GM18907 (cell line): ENCODE measurements at regions not wholly inside any gene's neighbourhood (a gene's known extent, or its start where the extent isn't known, plus 50 kb on each side); places are given as distances from the start of the nearest gene placed in this dataset.

ENCODE experiments used
- ATAC-seq: cut with Tn5 transposase; IDR thresholded peaks from one replicate; pipeline ENCODE4 v1.9.1; 2021; ENCODE audit warnings: mild to moderate bottlenecking, moderate library complexity; ENCODE audit not compliant: unreplicated experiment

DNA sequence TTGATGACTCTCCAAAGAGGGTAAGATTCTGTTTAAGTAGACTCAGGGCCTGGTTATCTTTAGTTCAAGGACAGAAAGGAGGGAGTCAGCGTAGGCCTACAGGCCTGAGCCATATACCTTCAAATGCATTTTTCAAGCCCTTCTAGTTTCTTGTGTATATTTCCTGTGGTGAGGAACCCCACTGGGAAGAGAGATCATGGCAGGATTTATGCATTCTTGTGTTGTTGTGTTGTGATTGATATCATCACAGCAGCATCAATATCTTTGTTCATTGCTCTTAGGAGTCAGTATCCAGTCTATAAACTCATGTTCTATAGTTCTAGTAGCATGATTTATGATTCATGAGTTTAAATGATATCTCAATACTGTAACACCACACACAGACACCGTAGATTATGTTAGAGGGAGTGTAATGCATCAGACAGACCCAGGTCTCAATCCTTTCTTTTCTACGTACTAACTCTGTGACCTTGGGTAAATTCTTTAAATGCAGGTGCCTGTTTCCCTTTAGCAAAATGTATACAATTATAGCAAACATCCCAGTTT, 427.5 kb downstream of the PDCD6IP start:
- ATAC-seq = no peak

DNA sequence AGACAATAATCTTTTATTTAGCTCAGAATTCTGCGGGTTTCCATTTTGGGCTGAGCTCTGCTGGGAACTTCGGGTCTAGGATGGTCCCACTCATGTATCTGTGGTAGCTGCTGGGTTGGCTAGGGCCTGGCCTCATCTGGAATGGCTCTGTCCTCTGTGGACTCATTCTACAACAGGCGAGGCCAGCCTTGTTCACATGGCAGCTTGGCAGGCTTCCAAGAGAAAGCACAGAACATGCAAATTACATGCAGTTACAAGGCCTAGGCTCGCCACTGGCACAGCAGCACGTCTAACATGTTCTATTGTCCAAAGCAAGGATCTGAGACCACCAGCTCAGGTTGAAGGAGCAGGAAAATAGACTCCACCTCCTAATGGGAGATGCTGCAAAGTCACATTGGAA, 431.4 kb downstream of the PDCD6IP start:
- no peak for ATAC-seq

DNA sequence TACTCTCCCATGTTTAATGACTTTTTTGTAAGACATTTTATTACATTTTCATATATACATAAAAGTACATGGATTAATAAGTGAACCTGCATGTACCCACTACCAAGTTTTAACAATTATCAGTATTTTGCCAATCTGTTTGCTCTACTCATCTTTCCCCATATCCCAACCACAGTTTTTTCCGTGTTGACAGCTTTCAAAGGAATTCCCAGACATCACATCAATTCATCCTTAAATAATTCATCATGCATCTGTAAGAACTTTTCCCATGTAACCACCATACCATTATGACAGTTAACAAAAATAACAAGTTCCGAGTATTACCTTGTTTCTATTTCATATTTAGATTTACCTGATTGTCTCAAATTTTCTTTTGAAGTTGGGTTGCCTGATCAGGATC, 436.7 kb downstream of the PDCD6IP start:
- ATAC-seq = no peak

GRCh38 chr3:34237946-34238345, 439.5 kb downstream of the PDCD6IP start:
- ATAC-seq = peak; percentile 51

GRCh38 chr3:34238407-34238806, 440.0 kb downstream of the PDCD6IP start:
- ATAC-seq = no peak

DNA sequence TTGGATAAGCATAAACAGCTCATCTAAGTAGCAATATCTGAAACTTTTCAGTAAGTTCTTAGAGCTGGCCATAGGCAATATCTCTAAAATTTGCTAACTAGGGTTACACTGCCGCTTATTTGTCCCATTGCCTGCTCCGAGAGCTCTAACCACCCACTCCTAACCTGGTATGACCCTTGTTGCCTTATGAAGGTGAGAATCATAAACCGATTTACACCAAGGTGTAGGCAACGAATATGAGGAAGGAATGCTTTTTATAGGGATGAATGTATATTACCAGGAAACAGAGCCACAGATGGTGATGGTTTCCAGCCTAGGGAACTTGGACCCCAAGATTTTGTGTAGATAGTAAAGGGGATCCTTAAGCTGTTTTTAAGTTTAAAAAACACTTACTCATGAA, 440.9 kb downstream of the PDCD6IP start:
- no peak for ATAC-seq

DNA sequence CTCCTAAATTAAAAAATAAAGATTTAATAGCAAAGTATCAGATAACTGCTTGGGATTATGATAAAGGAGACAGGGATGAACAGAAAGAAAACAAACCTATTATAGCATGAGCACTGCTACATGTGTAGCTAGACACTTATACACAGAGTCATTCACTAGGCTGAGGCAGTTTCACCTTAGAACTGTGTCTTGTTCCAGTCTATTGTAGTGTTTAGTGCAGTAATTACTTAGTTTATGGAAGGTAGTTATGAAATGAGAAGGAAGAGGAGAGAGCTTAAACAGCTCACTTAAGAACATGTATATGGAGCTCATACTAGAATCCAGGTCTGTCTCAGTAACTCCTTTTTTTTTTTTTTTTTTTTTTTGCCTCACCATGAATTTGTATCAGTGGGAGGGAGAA, 441.4 kb downstream of the PDCD6IP start:
- ATAC-seq = no peak

GRCh38 chr3:34247401-34247800, 449.0 kb downstream of the PDCD6IP start:
- no peak for ATAC-seq

GRCh38 chr3:34248352-34248751, 449.9 kb downstream of the PDCD6IP start:
- ATAC-seq = peak; percentile 99

DNA sequence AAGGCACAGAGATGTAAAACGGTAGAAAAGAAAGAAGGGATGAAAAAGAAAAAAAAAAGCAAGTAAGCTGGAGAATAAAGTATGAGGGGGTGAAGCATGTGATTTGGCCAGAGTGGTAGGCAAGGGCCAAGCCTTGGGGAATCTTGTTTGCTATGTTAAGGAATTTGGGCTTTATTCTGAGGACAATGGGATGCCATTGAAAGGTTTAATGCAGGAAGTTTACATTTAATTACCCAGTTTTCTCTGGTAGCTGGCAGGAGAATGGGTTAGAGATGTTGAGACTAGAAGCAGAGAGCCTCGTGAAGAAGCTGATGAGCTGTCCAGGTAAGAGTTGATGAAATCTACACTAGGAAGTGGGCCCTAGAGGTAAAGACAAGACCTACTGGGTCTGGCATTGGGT, 455.9 kb downstream of the PDCD6IP start:
- no peak for ATAC-seq

DNA sequence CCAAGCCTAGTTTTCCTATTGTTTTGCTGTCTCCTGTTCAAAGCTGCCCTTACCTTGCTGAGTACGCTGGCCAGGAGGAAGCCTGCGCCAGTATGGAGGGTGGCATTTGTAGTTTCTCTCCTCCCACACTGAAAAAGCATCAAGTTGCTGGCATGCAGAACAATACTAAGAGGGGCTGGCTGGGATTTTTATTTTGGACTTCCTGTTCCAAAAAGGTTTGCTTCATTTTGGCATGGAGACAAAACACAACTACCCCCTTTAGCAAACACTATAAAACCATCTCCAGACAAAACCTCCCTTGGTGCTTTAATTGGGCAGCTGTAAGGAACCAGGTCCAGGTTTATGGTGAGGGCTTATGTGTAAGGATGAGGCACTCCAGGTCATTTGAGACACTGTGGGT, 457.6 kb downstream of the PDCD6IP start:
- no peak for ATAC-seq

DNA sequence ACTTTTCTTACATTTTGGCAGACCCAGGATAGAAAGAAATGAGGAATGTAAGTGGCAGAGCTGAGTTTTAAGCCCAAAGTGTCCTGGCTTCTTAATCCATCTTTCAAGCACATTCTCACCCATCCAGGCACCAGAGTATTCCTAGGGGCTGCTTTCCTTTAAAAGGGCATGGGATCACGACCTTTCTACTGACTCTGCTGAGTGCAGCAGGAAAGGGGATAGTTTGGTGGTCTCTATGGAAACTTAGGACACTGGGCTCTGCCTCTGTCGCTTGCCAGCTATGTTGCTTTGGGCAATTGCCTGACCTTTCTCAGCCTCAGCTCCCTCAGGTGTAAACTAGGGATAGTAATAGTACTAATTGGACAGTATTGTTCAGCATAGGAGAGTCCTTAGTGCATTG, 458.4 kb downstream of the PDCD6IP start:
- no peak for ATAC-seq

DNA sequence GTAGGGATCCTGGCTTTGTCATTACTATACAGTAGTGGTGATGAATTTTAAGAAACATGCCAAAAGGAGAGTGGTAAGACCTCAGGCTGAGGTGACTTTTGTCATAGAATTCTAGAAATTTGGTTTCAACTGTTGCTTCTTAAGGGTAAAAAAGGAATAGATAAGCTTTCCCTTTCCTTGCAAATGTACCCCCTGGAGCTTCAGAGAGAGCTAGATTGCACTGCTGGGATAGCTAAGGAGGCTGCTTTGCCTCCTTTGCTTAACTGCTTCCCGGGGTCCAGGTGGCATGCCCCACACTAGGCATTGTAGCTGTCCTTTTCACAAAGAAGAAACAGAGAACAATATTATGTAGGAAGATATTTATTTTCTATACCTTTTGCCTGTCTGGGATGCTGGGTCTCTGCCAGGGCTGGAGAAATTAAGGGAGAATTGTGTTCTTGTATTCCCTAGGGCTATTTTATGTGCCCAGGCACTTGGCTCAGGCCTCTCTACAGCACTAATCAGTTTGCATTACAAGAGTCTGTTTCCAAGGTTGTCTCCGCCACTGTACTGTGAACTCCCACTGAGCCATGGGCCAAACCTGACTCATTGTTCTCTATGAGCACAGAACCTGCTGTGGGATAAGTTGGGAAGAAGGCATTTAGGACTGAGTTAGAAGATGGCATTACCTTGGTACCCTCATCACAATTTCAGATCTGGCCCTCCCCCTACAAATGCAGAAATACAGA, 460.0 kb downstream of the PDCD6IP start:
- ATAC-seq = no peak

GRCh38 chr3:34260271-34261000, 462.0 kb downstream of the PDCD6IP start:
- peak; percentile 42 for ATAC-seq

DNA sequence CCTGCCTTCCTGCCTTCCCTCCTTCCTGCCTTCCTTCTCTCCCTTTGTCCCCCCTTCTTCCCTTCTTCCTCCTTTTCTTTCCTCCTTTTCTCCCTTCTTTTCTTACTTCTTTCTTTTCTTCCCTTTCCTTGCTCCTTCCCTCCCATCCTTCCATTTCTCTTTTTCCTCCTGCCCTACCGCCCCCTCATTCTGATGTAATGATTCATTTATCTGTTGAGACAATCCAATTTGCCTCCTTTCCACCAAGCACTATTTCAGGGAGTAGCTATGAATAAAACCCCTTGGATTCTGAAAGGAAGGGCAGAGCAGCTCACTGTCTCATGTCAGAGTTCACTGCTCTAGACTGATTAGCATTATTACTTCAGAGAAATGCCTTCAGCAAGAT, 462.6 kb downstream of the PDCD6IP start:
- no peak for ATAC-seq

GRCh38 chr3:34263101-34263621, 464.7 kb downstream of the PDCD6IP start:
- no peak for ATAC-seq

GRCh38 chr3:34264337-34265041, 466.1 kb downstream of the PDCD6IP start:
- no peak for ATAC-seq

- no peak for ATAC-seq
Observed at GRCh38 chr3:34267088-34267487, 468.7 kb downstream of the PDCD6IP start.

- ATAC-seq = no peak
Observed at GRCh38 chr3:34268032-34268709, 469.7 kb downstream of the PDCD6IP start.

- no peak for ATAC-seq
Observed at GRCh38 chr3:34275811-34276210, 477.4 kb downstream of the PDCD6IP start.

DNA sequence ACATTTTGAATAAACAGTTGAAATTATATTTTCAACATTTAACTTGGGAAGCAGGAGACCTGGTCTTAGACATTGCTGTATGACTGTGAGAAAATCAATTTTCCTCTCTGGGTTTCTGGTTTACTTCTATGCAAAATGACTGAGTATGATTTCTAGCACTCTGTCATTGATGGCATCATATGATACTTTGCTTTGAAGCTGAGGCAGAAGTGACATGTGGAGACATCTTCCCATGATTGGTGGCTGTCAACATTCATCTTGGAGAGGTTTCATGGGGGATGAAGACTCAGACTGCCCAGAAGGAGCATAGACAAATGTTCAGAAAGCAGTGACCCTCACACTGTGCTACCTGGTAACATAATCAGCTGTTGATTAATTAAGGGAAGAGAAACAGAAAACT, 477.9 kb downstream of the PDCD6IP start:
- ATAC-seq = no peak
